Thyroid gland (tissue), 4 donors: ENCODE measurements at regions not wholly inside any gene's neighbourhood (a gene's known extent, or its start where the extent isn't known, plus 50 kb on each side); places are given as distances from the start of the nearest gene placed in this dataset.

ENCODE experiments used
- DNase-seq, 2 donors: peaks; one replicate each; pipeline ENCODE4 v3.0.0-alpha.2; 2019
- H3K27ac ChIP-seq, 3 donors: fragments of 200-600 bp; sonication (generic); 1 replicate in 2 of 3; 2 replicates in 1 of 3; pipeline ENCODE4 v1.5.1; 2016 to 2019; ENCODE audit warnings: mild to moderate bottlenecking in 1 of 3, moderate library complexity in 1 of 3
- H3K27me3 ChIP-seq: fragments of 200-600 bp; sonication (generic); one replicate; pipeline ENCODE4 v1.5.1; 2019
- H3K36me3 ChIP-seq, 2 donors: fragments of 200-600 bp; sonication (generic); one replicate each; pipeline ENCODE4 v1.5.1; 2016 to 2019
- H3K4me1 ChIP-seq, 2 donors: fragments of 200-600 bp; sonication (generic); one replicate each; pipeline ENCODE4 v1.5.1; 2017 to 2019
- H3K4me3 ChIP-seq, 3 donors: fragments of 200-600 bp; sonication (generic); replicated peaks in 1 of 3; 1 replicate in 2 of 3; 2 replicates in 1 of 3; pipeline ENCODE4 v1.5.1; 2016; ENCODE audit warnings: mild to moderate bottlenecking in 1 of 3
- H3K9me3 ChIP-seq: fragments of 200-600 bp; sonication (generic); one replicate; pipeline ENCODE4 v1.5.1; 2017
- CTCF ChIP-seq, 6 experiments: fragments of 200-600 bp in 3 of 6; fragments of 450-650 bp in 3 of 6; sonication (generic) in 3 of 6; IDR thresholded peaks; one replicate each; pipeline ENCODE4 v1.5.1; 2016 to 2019; ENCODE audit warnings: antibody characterized with exemption in 6 of 6, mild to moderate bottlenecking in 2 of 6, inconsistent platforms in 1 of 6, moderate library complexity in 1 of 6
- POLR2A ChIP-seq, 2 donors: fragments of 450-650 bp; IDR thresholded peaks; one replicate each; pipeline ENCODE4 v1.6.1; 2017; ENCODE audit warnings: antibody characterized with exemption in 2 of 2, mild to moderate bottlenecking in 2 of 2, moderate library complexity in 1 of 2
- WGBS, 2 donors: methylation state at CpG; one replicate each; pipeline ENCODE4 v1.1.5; 2017; 5-methylcytosine and 5-hydroxymethylcytosine counted together
- intact Hi-C: fragments of 100-400 bp; cut with DNase I; formaldehyde crosslinking; loops from one replicate; pipeline ENCODE4 v1.15.1; 2023

GRCh38 chr2:5751873-5752482 is 59.8 kb downstream of the SOX11 start:
- DNase-seq, result no peak
- intact Hi-C loops, result no loop called here
- WGBS, 2 donors, result 79 to 80% methylated on average over 5 of the region's 5 CpGs

GRCh38 chr2:5756272-5756671 is 64.1 kb downstream of the SOX11 start:
- Histone ChIP-seq H3K36me3 (no peaks in the 10 kb centered on the region), H3K9me3 (no peaks in the 10 kb centered on the region), H3K27ac (no peak overlapping the region), H3K4me1 (no peaks in the 10 kb centered on the region), H3K4me3 (no peak overlapping the region), H3K27me3 (no peaks in the 10 kb centered on the region)
- intact Hi-C loops, result no loop called here
- TF ChIP-seq POLR2A (IDR thresholded peaks at IDR 0.05), result no peak
- no peak for TF ChIP-seq CTCF (IDR thresholded peaks at IDR 0.05)
- WGBS, 2 donors, result 88 to 90% methylated on average over 15 of the region's 15 CpGs
- no peak for DNase-seq

More at GRCh38 chr2:5751873-5752482, 59.8 kb downstream of the SOX11 start:
- no peaks in the 10 kb centered on the region for H3K36me3 ChIP-seq
- no peak overlapping the region for H3K4me3 ChIP-seq
- no peaks in the 10 kb centered on the region for H3K9me3 ChIP-seq
- no peak overlapping the region for H3K27ac ChIP-seq
- no peak for TF ChIP-seq POLR2A (IDR thresholded peaks at IDR 0.05)
- no peak for TF ChIP-seq CTCF (IDR thresholded peaks at IDR 0.05)
- no peaks in the 10 kb centered on the region for H3K27me3 ChIP-seq
- H3K4me1 ChIP-seq, result no peaks in the 10 kb centered on the region

GRCh38 chr2:5758346-5758745 is 66.2 kb downstream of the SOX11 start:
- intact Hi-C loops, result no loop called here
- TF ChIP-seq CTCF (IDR thresholded peaks at IDR 0.05) (no peak), POLR2A (IDR thresholded peaks at IDR 0.05) (no peak)
- WGBS, 2 donors, result 69 to 94% methylated on average over 5 of the region's 5 CpGs

GRCh38 chr2:5759949-5760348 is 67.8 kb downstream of the SOX11 start:
- Histone ChIP-seq H3K4me3 (no peak overlapping the region), H3K27me3 (no peaks in the 10 kb centered on the region), H3K4me1 (no peaks in the 10 kb centered on the region), H3K36me3 (no peaks in the 10 kb centered on the region), H3K9me3 (no peaks in the 10 kb centered on the region), H3K27ac (no peak overlapping the region)
- no peak for TF ChIP-seq POLR2A (IDR thresholded peaks at IDR 0.05)
- TF ChIP-seq CTCF (IDR thresholded peaks at IDR 0.05), result no peak
- no peak for DNase-seq
- WGBS, 2 donors, result 81 to 84% methylated on average over 3 of the region's 3 CpGs
- intact Hi-C loops, result no loop called here

More at GRCh38 chr2:5758346-5758745, 66.2 kb downstream of the SOX11 start:
- no peaks in the 10 kb centered on the region for H3K9me3 ChIP-seq
- H3K27ac ChIP-seq, result no peak overlapping the region
- H3K4me1 ChIP-seq, result no peaks in the 10 kb centered on the region
- H3K27me3 ChIP-seq, result no peaks in the 10 kb centered on the region
- H3K36me3 ChIP-seq, result no peaks in the 10 kb centered on the region
- H3K4me3 ChIP-seq, result no peak overlapping the region
- DNase-seq, result no peak

- no peak overlapping the region for H3K27ac ChIP-seq
- TF ChIP-seq POLR2A (IDR thresholded peaks at IDR 0.05), result no peak
- no peak for TF ChIP-seq CTCF (IDR thresholded peaks at IDR 0.05)
- H3K9me3 ChIP-seq, result no peaks in the 10 kb centered on the region
- DNase-seq, result no peak
- intact Hi-C loops, result no loop called here
- H3K4me3 ChIP-seq, result no peak overlapping the region
- no peaks in the 10 kb centered on the region for H3K36me3 ChIP-seq
- no peaks in the 10 kb centered on the region for H3K27me3 ChIP-seq
- WGBS, 2 donors, result 90 to 94% methylated on average over 3 of the region's 3 CpGs
- H3K4me1 ChIP-seq, result no peaks in the 10 kb centered on the region
These were observed 71.3 kb downstream of the SOX11 start for GRCh38 chr2:5763531-5763930.
